T47D (cell line): ENCODE measurements at regions not wholly inside any gene's neighbourhood (a gene's known extent, or its start where the extent isn't known, plus 50 kb on each side); places are given as distances from the start of the nearest gene placed in this dataset.
"Not testable (repeated sequence)": the region's sequence is repeated elsewhere in the genome, so short reads cannot be mapped to it uniquely, and the experiment has no call there.

Source experiments
- DNase-seq, 2 experiments: peaks; one replicate each; pipeline versions ENCODE4 v3.0.0 to v3.0.0-alpha.2; 2011 to 2012; ENCODE audit warnings: low read depth in 1 of 2, low spot score in 1 of 2
- JUND ChIP-seq: IDR thresholded peaks from 2 replicates; pipeline ENCODE4 v1.6.1; 2012; ENCODE audit warnings: low read depth
- in situ Hi-C: cut with HindIII; loops from 2 replicates; pipeline ENCODE4 v1.10.0; 2016; ENCODE audit warnings: low sequenced_read_pairs, low pct_unique_long_range_greater_than_20kb

- in situ Hi-C loops, result no loop called here
- TF ChIP-seq JUND, result no peak
- DNase-seq, result peak in 1 of 2 experiments; percentile 7
Measured at GRCh38 chr14:105659935-105660527, 133.6 kb downstream of the TMEM121 start.

GRCh38 chr14:105660816-105661531 lies 134.6 kb downstream of the TMEM121 start:
- DNase-seq, result peak in 1 of 2 experiments; percentile 3
- TF ChIP-seq JUND, result no peak
- in situ Hi-C loops, result no loop called here

GRCh38 chr14:105662043-105662442 lies 135.7 kb downstream of the TMEM121 start:
- in situ Hi-C loops, DNase-seq: not testable (repeated sequence)

GRCh38 chr14:105662592-105662991 lies 136.2 kb downstream of the TMEM121 start:
- DNase-seq, in situ Hi-C loops: not testable (repeated sequence)

- DNase-seq, in situ Hi-C loops: not testable (repeated sequence)
Measured at GRCh38 chr14:105663323-105663722, 136.9 kb downstream of the TMEM121 start.

GRCh38 chr14:105663818-105664596 lies 137.6 kb downstream of the TMEM121 start:
- DNase-seq, in situ Hi-C loops: not testable (repeated sequence)

- in situ Hi-C loops, result no loop called here
- no peak for DNase-seq
Measured at GRCh38 chr14:105664691-105665090, 138.3 kb downstream of the TMEM121 start.

GRCh38 chr14:105665247-105665950 lies 139.0 kb downstream of the TMEM121 start:
- in situ Hi-C loops, result no loop called here
- no peak for TF ChIP-seq JUND

More at GRCh38 chr14:105664691-105665090, 138.3 kb downstream of the TMEM121 start:
- TF ChIP-seq JUND, result no peak

GRCh38 chr14:105665951-105666277 lies 139.5 kb downstream of the TMEM121 start:
- in situ Hi-C loops, result no loop called here
- no peak for DNase-seq
- TF ChIP-seq JUND, result no peak

More at GRCh38 chr14:105665247-105665950, 139.0 kb downstream of the TMEM121 start:
- no peak for DNase-seq

GRCh38 chr14:105666420-105666819 lies 140.0 kb downstream of the TMEM121 start:
- no peak for TF ChIP-seq JUND
- DNase-seq, result no peak
- in situ Hi-C loops, result no loop called here

GRCh38 chr14:105666991-105667662 lies 140.7 kb downstream of the TMEM121 start:
- in situ Hi-C loops, result not testable (repeated sequence)
- DNase-seq, result peak in 1 of 2 experiments; percentile 1

GRCh38 chr14:105667663-105668020 lies 141.3 kb downstream of the TMEM121 start:
- DNase-seq, in situ Hi-C loops: not testable (repeated sequence)

GRCh38 chr14:105668021-105668420 lies 141.6 kb downstream of the TMEM121 start:
- in situ Hi-C loops, result not testable (repeated sequence)
- peak in 1 of 2 experiments; percentile 3 for DNase-seq

- peak in 1 of 2 experiments; percentile 0 for DNase-seq
- in situ Hi-C loops, result not testable (repeated sequence)
Measured at GRCh38 chr14:105668471-105669230, 142.3 kb downstream of the TMEM121 start.

- in situ Hi-C loops, DNase-seq: not testable (repeated sequence)
Measured at GRCh38 chr14:105669231-105669610, 142.8 kb downstream of the TMEM121 start.

GRCh38 chr14:105669646-105670045 lies 143.3 kb downstream of the TMEM121 start:
- DNase-seq, in situ Hi-C loops: not testable (repeated sequence)
